ENCODE measurements at regions not wholly inside any gene's neighbourhood (a gene's known extent, or its start where the extent isn't known, plus 50 kb on each side); places are given as distances from the start of the nearest gene placed in this dataset.

GRCh38 chr20:60510356-60510755, 552.1 kb downstream of the CDH26 start:
- no peak for DNase-seq (ENCODE audit: low spot score)

- DNase-seq (ENCODE audit: low spot score), result peak; percentile 76
Measured at GRCh38 chr20:60512443-60512842, 554.2 kb downstream of the CDH26 start.

- no peak for DNase-seq (ENCODE audit: low spot score)
Measured at GRCh38 chr20:60513141-60513540, 554.9 kb downstream of the CDH26 start.

- no peak for DNase-seq (ENCODE audit: low spot score)
Measured at GRCh38 chr20:60516442-60516841, 558.2 kb downstream of the CDH26 start.

- no peak for DNase-seq (ENCODE audit: low spot score)
Measured at GRCh38 chr20:60518022-60518421, 559.8 kb downstream of the CDH26 start.

GRCh38 chr20:60525397-60525796, 567.2 kb downstream of the CDH26 start:
- no peak for DNase-seq (ENCODE audit: low spot score)

- no peak for DNase-seq (ENCODE audit: low spot score)
Measured at GRCh38 chr20:60527656-60528055, 569.4 kb downstream of the CDH26 start.

GRCh38 chr20:60528141-60528540, 569.9 kb downstream of the CDH26 start:
- peak; percentile 21 for DNase-seq (ENCODE audit: low spot score)

GRCh38 chr20:60529149-60529548, 570.9 kb downstream of the CDH26 start:
- DNase-seq (ENCODE audit: low spot score), result no peak

GRCh38 chr20:60535211-60535610, 577.0 kb downstream of the CDH26 start:
- no peak for DNase-seq (ENCODE audit: low spot score)

GRCh38 chr20:60540591-60540990, 582.4 kb downstream of the CDH26 start:
- DNase-seq (ENCODE audit: low spot score), result no peak

- DNase-seq (ENCODE audit: low spot score), result no peak
Measured at GRCh38 chr20:60541991-60542390, 583.8 kb downstream of the CDH26 start.

- DNase-seq (ENCODE audit: low spot score), result no peak
Measured at GRCh38 chr20:60543598-60543997, 585.4 kb downstream of the CDH26 start.

GRCh38 chr20:60553095-60553494, 594.9 kb downstream of the CDH26 start:
- DNase-seq (ENCODE audit: low spot score), result no peak

- no peak for DNase-seq (ENCODE audit: low spot score)
Measured at GRCh38 chr20:60558486-60558885, 600.3 kb downstream of the CDH26 start.

- DNase-seq (ENCODE audit: low spot score), result no peak
Measured at GRCh38 chr20:60559462-60559861, 601.2 kb downstream of the CDH26 start.

- DNase-seq (ENCODE audit: low spot score), result no peak
Measured at GRCh38 chr20:60561052-60561451, 602.8 kb downstream of the CDH26 start.

GRCh38 chr20:60565083-60565482, 606.9 kb downstream of the CDH26 start:
- no peak for DNase-seq (ENCODE audit: low spot score)

GRCh38 chr20:60565551-60565950, 607.3 kb downstream of the CDH26 start:
- no peak for DNase-seq (ENCODE audit: low spot score)

- no peak for DNase-seq (ENCODE audit: low spot score)
Measured at GRCh38 chr20:60569116-60569515, 610.9 kb downstream of the CDH26 start.

GRCh38 chr20:60570481-60571277, 612.5 kb downstream of the CDH26 start:
- no peak for DNase-seq (ENCODE audit: low spot score)

GRCh38 chr20:60573003-60573680, 614.9 kb downstream of the CDH26 start:
- DNase-seq (ENCODE audit: low spot score), result no peak

- DNase-seq (ENCODE audit: low spot score), result no peak
Measured at GRCh38 chr20:60576236-60576635, 618.0 kb downstream of the CDH26 start.

Data from GM03348 (cell line).